Testis (tissue), 2 donors: ENCODE measurements at regions not wholly inside any gene's neighbourhood (a gene's known extent, or its start where the extent isn't known, plus 50 kb on each side); places are given as distances from the start of the nearest gene placed in this dataset.

Experiments used
- DNase-seq: peaks from one replicate; pipeline ENCODE4 v3.0.0-alpha.2; 2019
- H3K27ac ChIP-seq, 2 donors: fragments of 200-600 bp; sonication (generic); one replicate each; pipeline ENCODE4 v1.5.1; 2019
- H3K27me3 ChIP-seq: fragments of 200-600 bp; sonication (generic); one replicate; pipeline ENCODE4 v1.5.1; 2019
- H3K36me3 ChIP-seq: fragments of 200-600 bp; sonication (generic); one replicate; pipeline ENCODE4 v1.5.1; 2017; ENCODE audit warnings: low read depth; ENCODE audit errors: missing control alignments
- H3K4me1 ChIP-seq: fragments of 200-600 bp; sonication (generic); one replicate; pipeline ENCODE4 v1.5.1; 2019
- H3K4me3 ChIP-seq, 2 donors: fragments of 200-600 bp; sonication (generic); one replicate each; pipeline ENCODE4 v1.5.1; 2017 to 2019
- H3K9me3 ChIP-seq: fragments of 200-600 bp; sonication (generic); one replicate; pipeline ENCODE4 v1.5.1; 2017
- CTCF ChIP-seq, 3 experiments: fragments of 450-650 bp in 2 of 3; fragments of 200-600 bp in 1 of 3; sonication (generic) in 1 of 3; IDR thresholded peaks; one replicate each; pipeline ENCODE4 v1.5.1; 2016 to 2019; ENCODE audit warnings: antibody characterized with exemption in 3 of 3, mild to moderate bottlenecking in 2 of 3, moderate library complexity in 1 of 3
- POLR2A ChIP-seq: fragments of 450-650 bp; IDR thresholded peaks from one replicate; pipeline ENCODE4 v1.6.1; 2017; ENCODE audit warnings: antibody characterized with exemption, mild to moderate bottlenecking, moderate library complexity
- WGBS, 2 donors: methylation state at CpG; one replicate each; pipeline ENCODE4 v1.1.5; 2018; 5-methylcytosine and 5-hydroxymethylcytosine counted together
- intact Hi-C: fragments of 100-400 bp; cut with DNase I; formaldehyde crosslinking; loops from one replicate; pipeline ENCODE4 v1.15.1; 2023; ENCODE audit warnings: low total_unique reads

DNA sequence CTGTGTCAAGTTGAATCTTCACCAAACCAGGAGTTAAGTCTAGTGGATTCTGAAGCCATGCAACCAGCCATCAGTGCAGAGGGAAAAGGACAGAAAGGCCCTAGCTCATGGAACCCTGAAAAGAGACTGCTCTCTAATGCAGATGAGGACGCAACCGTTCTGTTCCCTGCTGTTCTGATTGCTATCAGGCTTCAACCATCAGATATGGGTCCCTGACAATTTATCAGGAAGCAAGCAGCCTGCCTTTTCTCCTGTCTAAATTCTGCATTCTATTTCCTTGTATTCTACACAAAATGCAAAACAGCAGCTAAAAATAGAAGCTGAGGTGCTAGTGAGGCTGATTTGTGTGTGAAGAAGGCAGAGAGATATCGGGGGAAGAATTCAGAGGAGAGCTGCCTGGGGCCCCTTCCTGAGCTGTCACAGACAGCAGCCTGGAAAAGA, 68.4 kb upstream of the RTN4 start:
- no peak for DNase-seq
- H3K36me3 ChIP-seq = no peaks in the 10 kb centered on the region
- WGBS, 2 donors = 53 to 70% methylated on average over 3 of the region's 3 CpGs
- no peak overlapping the region for H3K27ac ChIP-seq
- H3K9me3 ChIP-seq = no peaks in the 10 kb centered on the region
- no peak overlapping the region for H3K4me3 ChIP-seq
- H3K4me1 ChIP-seq = peaks cover 3% of the 10 kb centered on the region
- H3K27me3 ChIP-seq = no peaks in the 10 kb centered on the region
- TF ChIP-seq CTCF (IDR thresholded peaks at IDR 0.05) = no peak
- no peak for TF ChIP-seq POLR2A
- intact Hi-C loops = no loop called here

DNA sequence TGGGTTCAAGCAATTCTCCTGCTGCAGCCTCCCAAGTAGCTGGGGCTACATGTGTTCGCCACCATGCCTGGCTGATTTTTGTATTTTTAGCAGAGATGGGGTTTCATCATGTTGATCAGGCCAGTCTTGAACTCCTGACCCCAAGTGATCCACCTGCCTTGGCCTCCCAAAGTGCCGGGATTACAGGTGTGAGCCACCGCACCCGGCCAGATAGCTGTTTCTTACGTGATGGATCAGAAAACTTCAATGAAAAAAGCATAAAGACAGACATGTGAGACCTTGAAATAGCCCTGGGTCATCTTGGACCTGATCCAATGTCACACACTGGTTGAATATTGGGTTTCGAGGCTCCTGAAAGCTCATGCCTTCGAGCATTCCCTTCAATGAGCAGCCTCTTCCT, 66.7 kb upstream of the RTN4 start:
- WGBS, 2 donors = 88 to 89% methylated on average over 7 of the region's 7 CpGs
- intact Hi-C loops = no loop called here
- H3K27me3 ChIP-seq = no peaks in the 10 kb centered on the region
- no peak for DNase-seq
- no peaks in the 10 kb centered on the region for H3K9me3 ChIP-seq
- TF ChIP-seq CTCF (IDR thresholded peaks at IDR 0.05) (no peak), POLR2A (no peak)
- H3K27ac ChIP-seq = no peak overlapping the region
- H3K4me1 ChIP-seq = peaks cover 8% of the 10 kb centered on the region
- H3K36me3 ChIP-seq = no peaks in the 10 kb centered on the region
- H3K4me3 ChIP-seq = no peak overlapping the region

- Histone ChIP-seq H3K4me1 (peaks cover 10% of the 10 kb centered on the region), H3K9me3 (no peaks in the 10 kb centered on the region)
- 95 to 96% methylated on average over 1 of the region's 1 CpG for WGBS, 2 donors
Observed at GRCh38 chr2:55116598-55116964, 66.3 kb upstream of the RTN4 start.

DNA sequence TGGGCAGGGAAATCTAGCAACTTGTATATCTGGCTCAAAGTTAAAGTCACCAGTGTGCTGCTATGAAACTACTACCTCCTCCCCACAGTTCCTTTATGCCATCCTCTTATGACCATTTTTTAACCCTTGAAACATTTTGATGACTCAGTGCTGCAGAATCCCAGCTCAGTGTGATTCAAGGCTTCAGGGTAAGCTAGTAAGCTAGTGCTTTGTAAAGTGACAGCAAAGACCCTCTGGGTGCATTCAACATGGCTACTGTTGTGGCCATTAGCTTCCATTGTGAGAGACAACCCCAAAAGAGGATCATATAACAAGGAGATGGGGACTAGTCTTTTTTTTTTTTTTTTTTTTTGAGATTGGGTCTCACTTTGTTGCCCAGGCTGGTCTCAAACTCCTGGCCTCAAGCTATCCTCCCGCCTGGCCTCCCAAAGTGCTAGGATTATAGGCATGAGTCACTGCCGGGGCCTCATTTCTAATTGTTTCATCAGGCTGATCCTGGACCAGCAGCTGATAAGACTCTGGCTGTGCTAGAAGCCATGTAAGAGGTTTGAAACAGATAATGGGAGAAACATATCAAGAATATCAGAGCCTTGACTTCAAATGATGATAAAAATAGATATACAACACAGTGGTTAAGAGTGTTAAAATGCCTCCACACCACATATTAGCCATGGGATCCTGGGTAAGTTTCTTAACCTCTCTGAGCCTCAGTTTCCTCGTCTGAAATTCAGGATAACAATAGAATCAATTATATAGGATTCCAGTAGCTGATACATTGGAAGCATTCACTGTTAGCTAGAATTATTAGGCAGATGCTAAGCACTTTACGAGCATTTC, 65.7 kb upstream of the RTN4 start:
- WGBS, 2 donors = 78 to 94% methylated on average over 4 of the region's 4 CpGs
- H3K9me3 ChIP-seq = no peaks in the 10 kb centered on the region
- H3K27ac ChIP-seq = no peak overlapping the region
- no peak for TF ChIP-seq CTCF (IDR thresholded peaks at IDR 0.05)
- no peak for TF ChIP-seq POLR2A
- no peaks in the 10 kb centered on the region for H3K27me3 ChIP-seq
- H3K36me3 ChIP-seq = no peaks in the 10 kb centered on the region
- H3K4me1 ChIP-seq = peaks cover 10% of the 10 kb centered on the region
- no peak for DNase-seq
- intact Hi-C loops = no loop called here
- H3K4me3 ChIP-seq = no peak overlapping the region

More at GRCh38 chr2:55116598-55116964, 66.3 kb upstream of the RTN4 start:
- intact Hi-C loops = no loop called here
- Histone ChIP-seq H3K4me3 (no peak overlapping the region), H3K27ac (no peak overlapping the region), H3K36me3 (no peaks in the 10 kb centered on the region), H3K27me3 (no peaks in the 10 kb centered on the region)
- TF ChIP-seq CTCF (IDR thresholded peaks at IDR 0.05) = no peak
- no peak for DNase-seq

DNA sequence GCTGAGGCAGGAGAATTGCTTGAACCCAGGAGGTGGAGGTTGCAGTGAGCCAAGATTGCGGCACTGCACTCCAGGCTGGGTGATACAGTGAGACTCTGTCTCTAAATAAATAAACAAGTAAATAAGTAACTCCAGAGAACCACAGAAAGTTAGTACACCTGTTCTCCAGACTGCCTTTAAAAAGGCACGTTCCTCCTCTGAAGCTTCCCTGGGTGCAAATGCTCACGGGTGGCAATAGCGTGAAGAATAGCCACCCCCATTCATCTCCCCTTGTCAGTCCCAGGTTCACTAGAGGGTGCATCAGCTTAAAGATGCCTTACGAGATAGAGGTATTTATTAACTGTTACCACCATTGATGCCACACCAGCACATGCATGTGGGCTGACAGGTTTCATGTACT, 64.3 kb upstream of the RTN4 start:
- Histone ChIP-seq H3K4me1 (peaks cover 7% of the 10 kb centered on the region), H3K36me3 (no peaks in the 10 kb centered on the region), H3K4me3 (no peak overlapping the region), H3K9me3 (no peaks in the 10 kb centered on the region), H3K27ac (no peak overlapping the region), H3K27me3 (no peaks in the 10 kb centered on the region)
- DNase-seq = no peak
- TF ChIP-seq CTCF (IDR thresholded peaks at IDR 0.05) = no peak
- TF ChIP-seq POLR2A = no peak
- WGBS, 2 donors = 94% methylated on average over 5 of the region's 5 CpGs
- intact Hi-C loops = no loop called here
